MV-4-11 (cell line): ENCODE measurements at regions not wholly inside any gene's neighbourhood (a gene's known extent, or its start where the extent isn't known, plus 50 kb on each side); places are given as distances from the start of the nearest gene placed in this dataset.
"Not testable (repeated sequence)": the region's sequence is repeated elsewhere in the genome, so short reads cannot be mapped to it uniquely, and the experiment has no call there.

Experiments used
- DNase-seq: peaks from one replicate; lab custom pipeline; 2025; lab: John Stamatoyannopoulos, UW

- DNase-seq, result not testable (repeated sequence)
Measured at GRCh38 chr18:15061289-15061896, 313.4 kb downstream of the ANKRD30B start.

GRCh38 chr18:15066434-15066833 is 318.5 kb downstream of the ANKRD30B start:
- not testable (repeated sequence) for DNase-seq

- not testable (repeated sequence) for DNase-seq
Measured at GRCh38 chr18:15071311-15071710, 323.3 kb downstream of the ANKRD30B start.
